Panc1 (cell line): ENCODE measurements at regions not wholly inside any gene's neighbourhood (a gene's known extent, or its start where the extent isn't known, plus 50 kb on each side); places are given as distances from the start of the nearest gene placed in this dataset.

ENCODE experiments used
- ATAC-seq: fragments of 200-7000 bp; cut with Tn5 transposase; 2 replicates; pipeline ENCODE4 v1.9.1; 2020; ENCODE audit warnings: mild to moderate bottlenecking, moderate library complexity
- BruUV-seq: library from RNA; stranded (reverse); fragments of 400-500 nt; replicated peaks from 2 replicates; lab custom pipeline; 2021; lab: Mats Ljungman, UMichigan
- CTCF ChIA-PET: fragments of 300-600 bp; sonication (Branson Sonifier 250); formaldehyde crosslinking; loops from one replicate; lab custom pipeline; 2022; ENCODE audit warnings: antibody characterized with exemption; lab: Charles Lee
- POLR2A ChIA-PET: fragments of 300-600 bp; sonication (Branson Sonifier 250); formaldehyde crosslinking; loops from one replicate; lab custom pipeline; 2022; ENCODE audit warnings: antibody characterized with exemption; lab: Charles Lee
- DNase-seq: peaks from one replicate; pipeline ENCODE4 v3.0.0-alpha.2; 2010; ENCODE audit warnings: low read depth, low spot score
- H3K27ac ChIP-seq: 2 replicates; pipeline ENCODE4 v1.5.1; 2011; ENCODE audit warnings: mild to moderate bottlenecking, low read length, inconsistent platforms
- H3K27me3 ChIP-seq: fragments of 200-500 bp; sonication (Bioruptor generic); 2 replicates; pipeline ENCODE4 v1.6.0; 2014; ENCODE audit warnings: low read length, inconsistent platforms; ENCODE audit not compliant: control insufficient read depth, insufficient read depth
- H3K36me3 ChIP-seq: fragments of 200-500 bp; sonication (Bioruptor generic); 2 replicates; pipeline ENCODE4 v1.5.1; 2014; ENCODE audit warnings: inconsistent platforms, mild to moderate bottlenecking, low read length, moderate library complexity; ENCODE audit not compliant: control insufficient read depth, insufficient read depth
- H3K4me1 ChIP-seq: 2 replicates; pipeline ENCODE4 v1.5.1; 2011; ENCODE audit warnings: inconsistent platforms, mild to moderate bottlenecking, low read length, moderate library complexity; ENCODE audit not compliant: control insufficient read depth, insufficient read depth
- H3K4me3 ChIP-seq, 2 experiments: 2 replicates each; pipeline ENCODE4 v1.5.1; 2011 to 2012; ENCODE audit warnings: low read depth in 2 of 2, low read length in 2 of 2, mild to moderate bottlenecking in 2 of 2, inconsistent platforms in 1 of 2, moderate library complexity in 1 of 2
- H3K9me3 ChIP-seq: fragments of 200-500 bp; sonication (Bioruptor generic); 2 replicates; pipeline ENCODE4 v1.5.1; 2014; ENCODE audit warnings: low read depth, mild to moderate bottlenecking, inconsistent platforms, low read length, moderate library complexity; ENCODE audit not compliant: control insufficient read depth, insufficient read depth
- CTCF ChIP-seq: fragments of 450-650 bp; IDR thresholded peaks from 2 replicates; pipeline ENCODE4 v1.5.1; 2017; ENCODE audit warnings: mild to moderate bottlenecking
- POLR2AphosphoS5 ChIP-seq: IDR thresholded peaks from 2 replicates; pipeline ENCODE4 v1.6.1; 2012; ENCODE audit warnings: mild to moderate bottlenecking, low read depth, low read length, moderate library complexity
- REST ChIP-seq, 2 experiments: IDR thresholded peaks; 2 replicates each; pipeline ENCODE4 v1.6.1; 2011 to 2012; ENCODE audit warnings: low read depth in 2 of 2, control low read depth in 1 of 2, low read length in 1 of 2, mild to moderate bottlenecking in 1 of 2, moderate library complexity in 1 of 2; ENCODE audit not compliant: insufficient read depth in 1 of 2
- SIN3A ChIP-seq: IDR thresholded peaks from 2 replicates; pipeline ENCODE4 v1.6.1; 2012; ENCODE audit warnings: low read depth, mild to moderate bottlenecking, low read length, moderate library complexity, borderline replicate concordance; ENCODE audit not compliant: insufficient read depth
- TCF7L2 ChIP-seq: IDR thresholded peaks from 2 replicates; pipeline ENCODE4 v1.6.1; 2011; ENCODE audit warnings: mild to moderate bottlenecking, low read depth, low read length, inconsistent platforms
- in situ Hi-C: cut with HindIII; loops from 2 replicates; pipeline ENCODE4 v1.10.0; 2016; ENCODE audit warnings: low sequenced_read_pairs, low pct_unique_long_range_greater_than_20kb
- intact Hi-C: fragments of 100-400 bp; cut with micrococcal nuclease; formaldehyde crosslinking; loops from one replicate; pipeline ENCODE4 v1.10.0; 2022; ENCODE audit not compliant: unreplicated experiment

- H3K27ac ChIP-seq = no peak overlapping the region
- intact Hi-C loops = no loop called here
- ATAC-seq (no peak), DNase-seq (no peak)
- in situ Hi-C loops = no loop called here
- no peaks in the 10 kb centered on the region for H3K4me1 ChIP-seq
- no TSS peak for BruUV-seq
- ChIA-PET CTCF (no interaction called here), POLR2A (no interaction called here)
- no peak overlapping the region for H3K4me3 ChIP-seq
- H3K9me3 ChIP-seq = no peaks in the 10 kb centered on the region
- no peaks in the 10 kb centered on the region for H3K36me3 ChIP-seq
- no peaks in the 10 kb centered on the region for H3K27me3 ChIP-seq
- no peak for TF ChIP-seq TCF7L2
- no peak for TF ChIP-seq SIN3A
- TF ChIP-seq POLR2AphosphoS5 = no peak
- no peak for TF ChIP-seq CTCF
- no peak for TF ChIP-seq REST (IDR thresholded peaks at IDR 0.05; ENCODE audit: insufficient read depth in 1 of 2, low read depth in 2 of 2, low read length in 1 of 2)
These were observed 912.3 kb upstream of the SEMA6A start for GRCh38 chr5:117486879-117487391.

GRCh38 chr5:117486261-117486660 lies 911.6 kb upstream of the SEMA6A start:
- Histone ChIP-seq H3K36me3 (no peaks in the 10 kb centered on the region), H3K4me3 (no peak overlapping the region), H3K9me3 (no peaks in the 10 kb centered on the region), H3K27me3 (no peaks in the 10 kb centered on the region), H3K27ac (no peak overlapping the region), H3K4me1 (no peaks in the 10 kb centered on the region)
- ATAC-seq = no peak
- intact Hi-C loops (no loop called here), in situ Hi-C loops (no loop called here)
- no TSS peak for BruUV-seq
- no peak for DNase-seq
- CTCF ChIA-PET = no interaction called here
- TF ChIP-seq POLR2AphosphoS5 (no peak), TCF7L2 (no peak), REST (IDR thresholded peaks at IDR 0.05; ENCODE audit: insufficient read depth in 1 of 2, low read depth in 2 of 2, low read length in 1 of 2) (no peak), SIN3A (no peak), CTCF (no peak)
- POLR2A ChIA-PET = no interaction called here
